ENCODE measurements at regions not wholly inside any gene's neighbourhood (a gene's known extent, or its start where the extent isn't known, plus 50 kb on each side); places are given as distances from the start of the nearest gene placed in this dataset.

- no peak for DNase-seq (ENCODE audit: low read depth)
Observed at GRCh38 chr4:185925910-185926360, 113.9 kb upstream of the SORBS2 start.

DNA sequence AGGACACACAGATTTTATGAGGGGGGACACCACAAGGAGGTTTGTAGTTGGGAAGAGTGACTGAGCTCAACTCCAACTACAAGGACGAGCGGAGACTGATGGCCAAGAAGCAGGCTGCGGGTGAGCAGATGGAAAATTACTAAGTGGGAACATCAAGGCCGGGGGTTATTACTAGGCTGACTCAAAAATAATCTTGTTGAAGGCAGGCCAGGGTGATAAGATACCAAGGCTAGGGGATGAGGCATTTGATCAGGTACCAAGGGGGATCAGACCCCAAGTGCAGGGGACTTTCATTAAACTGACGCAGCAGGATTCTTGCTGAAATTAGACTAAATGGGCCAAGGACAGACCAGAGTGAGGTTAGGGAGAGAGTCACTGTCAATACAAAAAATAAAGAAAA lies 119.4 kb upstream of the SORBS2 start:
- no peak for DNase-seq (ENCODE audit: low read depth)

GRCh38 chr4:185931986-185932385 lies 120.0 kb upstream of the SORBS2 start:
- no peak for DNase-seq (ENCODE audit: low read depth)

DNA sequence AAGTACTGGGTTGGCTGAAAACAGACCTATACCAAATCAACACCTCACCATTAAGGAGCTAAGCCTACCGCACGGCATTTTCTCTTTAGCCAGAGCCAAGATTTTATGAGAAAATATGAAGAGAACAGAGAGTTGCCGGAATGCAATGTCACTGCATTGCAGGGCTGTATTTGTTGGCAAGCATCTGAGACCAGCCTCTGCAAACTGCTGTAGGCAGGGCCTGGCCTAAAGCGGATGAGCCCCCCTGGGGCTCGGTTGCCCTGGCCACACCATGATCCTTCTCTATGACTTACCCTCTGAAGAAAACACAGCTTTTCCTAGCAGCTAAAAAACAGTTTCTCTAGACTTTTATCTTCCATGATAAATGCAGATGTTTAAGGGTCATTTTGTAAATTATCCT lies 120.5 kb upstream of the SORBS2 start:
- no peak for DNase-seq (ENCODE audit: low read depth)

- peak; percentile 75 for DNase-seq (ENCODE audit: low read depth)
Observed at GRCh38 chr4:185933078-185933581, 121.1 kb upstream of the SORBS2 start.

DNA sequence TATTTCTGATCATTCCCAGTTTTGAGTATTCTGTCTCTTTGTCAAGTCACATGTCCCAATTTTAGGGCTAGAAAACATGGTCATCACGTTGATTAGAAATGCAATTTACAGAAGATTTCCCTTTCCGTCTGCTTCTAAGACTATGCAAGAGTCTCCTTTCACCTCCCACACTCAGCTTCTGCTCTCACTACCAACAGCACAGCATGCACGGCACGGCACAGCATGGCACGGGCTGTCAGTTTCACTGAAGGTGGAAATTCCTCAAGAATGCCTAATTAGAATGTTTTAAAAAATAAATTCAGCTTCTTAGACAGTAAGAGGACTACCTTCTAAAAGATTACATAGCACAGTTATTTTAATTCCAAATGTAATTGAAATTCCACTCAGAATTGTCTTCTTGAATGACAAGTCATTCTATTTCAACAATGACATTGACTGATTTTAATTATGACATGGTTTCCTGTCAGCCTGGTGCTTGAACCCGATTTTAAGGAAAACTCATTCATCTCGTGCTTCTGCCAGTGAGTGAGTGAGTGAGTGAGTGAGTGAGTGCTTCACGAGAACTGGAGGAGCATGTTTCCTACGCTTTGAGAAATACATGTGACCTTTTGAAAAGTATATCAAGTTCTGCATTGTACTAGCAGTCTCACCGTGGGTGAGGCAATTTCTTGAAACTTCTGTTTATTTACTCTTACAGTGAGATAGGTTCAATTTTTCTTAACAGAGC lies 124.8 kb upstream of the SORBS2 start:
- no peak for DNase-seq (ENCODE audit: low read depth)

GRCh38 chr4:185938654-185939053 lies 126.7 kb upstream of the SORBS2 start:
- no peak for DNase-seq (ENCODE audit: low read depth)

GRCh38 chr4:185941461-185941860 lies 127.5 kb upstream of the TLR3 start:
- no peak for DNase-seq (ENCODE audit: low read depth)

DNA sequence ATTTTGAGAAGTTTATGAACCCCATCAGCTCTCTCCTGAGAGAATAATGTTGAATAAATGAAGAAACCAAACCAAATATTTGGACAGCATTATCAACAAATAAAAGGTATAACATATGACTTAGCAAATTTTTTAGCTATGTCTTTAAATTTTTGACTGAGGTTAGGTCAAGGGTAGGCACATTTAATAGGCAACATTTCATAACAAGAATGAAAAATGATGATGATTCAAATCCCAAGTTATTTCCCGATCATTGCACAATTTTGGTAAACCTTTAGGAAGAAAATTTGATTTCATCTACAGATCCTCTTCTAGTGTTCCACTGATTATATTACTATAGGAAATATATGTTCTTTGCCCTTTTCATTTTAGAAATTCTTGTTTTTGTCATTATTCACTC lies 123.7 kb upstream of the TLR3 start:
- peak; percentile 13 for DNase-seq (ENCODE audit: low read depth)

DNA sequence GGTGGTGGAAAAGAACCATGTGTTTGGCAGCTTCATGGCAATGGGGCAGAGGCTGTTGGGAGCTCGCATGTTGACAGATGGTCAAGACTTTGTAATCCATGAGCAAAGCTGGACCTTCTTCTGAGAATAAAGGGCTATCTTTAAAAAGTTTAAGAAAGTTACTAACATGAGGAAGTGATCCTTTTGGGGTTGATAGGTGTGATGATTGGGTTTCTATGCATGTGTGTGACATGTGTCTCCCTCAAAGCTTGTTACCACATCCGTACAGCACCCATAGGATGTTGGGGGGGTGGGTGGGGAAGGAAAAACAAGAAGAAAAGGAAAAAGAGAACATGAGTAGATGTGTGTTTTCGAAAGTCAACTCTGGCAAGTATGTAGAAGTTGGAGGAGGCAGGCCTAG lies 123.0 kb upstream of the TLR3 start:
- no peak for DNase-seq (ENCODE audit: low read depth)

DNA sequence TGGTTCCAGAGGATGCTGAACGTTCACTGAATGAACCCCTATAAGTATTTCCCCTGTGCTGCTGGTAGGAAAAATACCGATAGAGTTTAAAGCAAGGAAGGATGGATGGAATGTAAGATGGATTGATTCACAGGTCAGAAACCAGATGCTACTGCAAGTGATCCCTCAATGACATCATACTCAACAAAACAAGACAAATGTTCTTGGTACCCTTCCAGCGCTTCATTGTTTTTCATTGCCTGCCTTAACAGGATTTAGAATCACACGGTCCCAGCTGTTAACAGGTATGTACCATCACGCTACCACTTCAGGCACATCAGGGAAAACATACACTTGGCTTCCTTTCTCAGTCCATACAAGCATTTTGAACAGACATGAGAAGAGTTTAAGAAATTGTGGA lies 118.1 kb upstream of the TLR3 start:
- peak; percentile 15 for DNase-seq (ENCODE audit: low read depth)

DNA sequence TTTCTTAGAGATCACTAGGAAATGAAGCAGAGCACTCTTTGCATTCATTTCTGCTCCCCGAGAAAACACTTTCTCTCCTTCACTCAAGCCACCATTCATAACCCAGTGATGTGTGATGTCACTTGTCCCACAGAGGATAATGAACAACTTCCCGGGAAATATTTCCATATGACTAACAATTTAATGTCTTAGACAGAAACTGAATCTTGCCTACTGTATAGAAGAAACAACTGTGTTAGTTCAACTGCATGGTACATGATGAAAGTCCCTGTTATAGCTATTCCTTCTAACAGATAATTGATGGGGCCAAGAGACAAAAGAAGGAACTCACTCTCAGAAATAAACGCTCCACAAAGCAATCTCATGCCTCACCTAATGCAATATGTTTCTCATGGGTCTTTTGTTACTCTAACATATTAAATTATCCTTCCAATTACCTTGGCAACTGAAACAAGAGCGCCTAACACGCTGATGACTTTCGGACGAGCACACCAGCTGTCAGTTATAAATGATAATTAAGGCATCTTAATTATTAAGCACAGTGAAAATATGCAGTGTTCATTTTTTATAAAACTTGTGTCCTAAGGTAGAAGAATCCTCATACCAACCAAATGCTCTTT lies 113.7 kb upstream of the TLR3 start:
- no peak for DNase-seq (ENCODE audit: low read depth)

- no peak for DNase-seq (ENCODE audit: low read depth)
Observed at GRCh38 chr4:185955826-185956543, 113.0 kb upstream of the TLR3 start.

DNA sequence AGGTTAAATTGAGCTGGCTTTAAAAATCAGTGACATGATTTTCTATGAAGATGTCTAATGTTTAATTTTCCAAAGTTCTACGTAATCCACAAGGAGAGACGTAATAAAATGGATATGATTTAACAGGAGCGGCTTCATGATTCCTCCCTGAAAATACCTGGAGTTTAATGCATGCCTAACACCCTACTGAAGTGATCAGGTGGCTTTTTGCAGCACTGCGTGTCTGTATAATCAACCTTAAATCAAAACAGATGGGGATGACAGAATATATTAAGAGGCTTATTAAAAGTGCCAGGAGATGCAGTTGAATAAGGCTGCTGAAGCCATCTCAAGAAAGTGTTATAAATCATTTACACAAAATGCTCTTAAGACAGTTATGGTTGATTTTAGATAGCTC lies 112.4 kb upstream of the TLR3 start:
- no peak for DNase-seq (ENCODE audit: low read depth)

GRCh38 chr4:185958094-185958747 lies 110.7 kb upstream of the TLR3 start:
- DNase-seq (ENCODE audit: low read depth): no peak

- no peak for DNase-seq (ENCODE audit: low read depth)
Observed at GRCh38 chr4:185965426-185966384, 103.3 kb upstream of the TLR3 start.

DNA sequence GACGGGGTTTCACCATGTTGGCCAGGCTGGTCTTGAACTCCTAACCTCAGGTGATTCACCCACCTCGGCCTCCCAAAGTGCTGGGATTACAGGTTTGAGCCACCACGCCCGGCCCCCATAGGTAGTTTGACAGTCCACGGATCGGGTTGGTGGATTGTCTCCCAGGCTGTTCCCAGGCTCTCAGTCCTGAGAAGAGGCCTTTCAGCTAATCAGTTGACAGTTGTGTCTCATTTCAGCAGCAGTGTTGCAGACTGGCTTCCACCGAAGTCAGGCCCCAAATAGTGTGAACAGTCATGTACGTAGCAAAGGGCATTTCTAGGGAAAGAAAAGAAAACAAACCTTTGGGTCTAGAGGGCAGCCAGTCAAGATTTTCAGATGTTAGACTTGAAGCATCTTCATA lies 102.4 kb upstream of the TLR3 start:
- no peak for DNase-seq (ENCODE audit: low read depth)

- no peak for DNase-seq (ENCODE audit: low read depth)
Observed at GRCh38 chr4:185966997-185967775, 101.8 kb upstream of the TLR3 start.

DNA sequence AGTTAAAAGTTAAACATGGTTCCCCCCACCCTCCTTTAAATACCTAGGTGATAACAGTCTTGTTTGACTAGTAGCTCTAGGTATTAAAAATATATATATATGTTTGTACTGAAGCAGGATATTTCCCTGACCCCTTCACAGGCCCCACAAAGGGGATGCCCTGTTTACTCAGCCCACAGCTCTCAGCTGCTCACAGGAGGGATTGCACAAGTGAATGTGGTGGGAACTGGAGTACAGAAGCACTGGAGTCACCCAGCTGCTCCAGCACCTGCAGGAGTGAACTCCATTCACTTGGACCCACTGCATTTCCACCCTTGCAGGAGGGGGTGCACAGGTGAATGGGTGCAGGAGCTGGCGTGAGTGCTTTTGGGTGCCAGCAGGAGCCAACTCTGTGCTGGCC lies 99.3 kb upstream of the TLR3 start:
- DNase-seq (ENCODE audit: low read depth): no peak

- DNase-seq (ENCODE audit: low read depth): peak; percentile 56
Observed at GRCh38 chr4:185987961-185988627, 80.9 kb upstream of the TLR3 start.

All from HS-5 (cell line).